ENCODE measurements at regions not wholly inside any gene's neighbourhood (a gene's known extent, or its start where the extent isn't known, plus 50 kb on each side); places are given as distances from the start of the nearest gene placed in this dataset.
"Not testable (repeated sequence)": the region's sequence is repeated elsewhere in the genome, so short reads cannot be mapped to it uniquely, and the experiment has no call there.

DNA sequence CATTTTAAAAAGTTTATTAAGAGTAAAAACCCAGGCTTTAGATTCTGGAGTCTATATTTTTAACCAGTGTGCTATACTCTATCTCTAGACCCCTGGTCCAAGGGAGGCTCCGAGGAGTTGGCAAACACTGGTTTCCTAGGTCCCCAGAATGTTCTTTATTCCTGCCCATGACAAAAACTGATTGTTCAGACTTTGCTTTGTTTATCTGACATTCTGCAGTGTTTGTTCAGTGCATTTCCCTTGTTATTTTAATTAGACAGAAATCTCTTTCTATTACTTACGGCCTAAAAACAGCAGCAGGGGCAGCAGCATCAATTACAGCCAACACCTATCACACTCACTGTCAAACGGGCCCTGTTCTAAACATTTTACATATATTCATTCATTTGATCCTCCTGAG lies 2011.6 kb upstream of the WWC1 start:
- H3K4me1 ChIP-seq (ENCODE audit: insufficient read depth, low read length), result no peaks in the 10 kb centered on the region
- no peaks in the 10 kb centered on the region for H3K9me3 ChIP-seq (ENCODE audit: control insufficient read depth in 1 of 2, low read length in 2 of 2)
- no peaks in the 10 kb centered on the region for H3K27me3 Mint-ChIP-seq
- H3K9me3 Mint-ChIP-seq, result peaks cover 0 to 21% (median 4%) of the 10 kb centered on the region in 8 donors
- H3K36me3 ChIP-seq (ENCODE audit: insufficient read depth, low read length), result no peaks in the 10 kb centered on the region
- no peak overlapping the region for H3K27ac ChIP-seq (ENCODE audit: low read depth, low read length)
- H3K27me3 ChIP-seq (ENCODE audit: insufficient read depth, low read length), result no peaks in the 10 kb centered on the region
- no peaks in the 10 kb centered on the region for H3K4me1 Mint-ChIP-seq
- CTCF ChIA-PET (ENCODE audit: partially characterized antibody), result no interaction called here
- no peak for DNase-seq
- H3K36me3 Mint-ChIP-seq, result no peaks in the 10 kb centered on the region
- intact Hi-C loops (cut with micrococcal nuclease), result no loop called here
- H3K4me3 ChIP-seq (ENCODE audit: low read length in 2 of 2), result no peak overlapping the region
- POLR2A ChIA-PET (ENCODE audit: partially characterized antibody), result no interaction called here
- H3K27ac Mint-ChIP-seq, result no peak overlapping the region
- H3K4me3 Mint-ChIP-seq, result no peak overlapping the region

- no peaks in the 10 kb centered on the region for H3K36me3 ChIP-seq (ENCODE audit: insufficient read depth, low read length)
- no peaks in the 10 kb centered on the region for H3K4me1 ChIP-seq (ENCODE audit: insufficient read depth, low read length)
- POLR2A ChIA-PET (ENCODE audit: partially characterized antibody), result no interaction called here
- H3K4me3 Mint-ChIP-seq, result no peak overlapping the region
- no peak for DNase-seq
- H3K9me3 Mint-ChIP-seq, result peaks cover 0 to 21% (median 3%) of the 10 kb centered on the region in 8 donors
- H3K36me3 Mint-ChIP-seq, result no peaks in the 10 kb centered on the region
- H3K9me3 ChIP-seq (ENCODE audit: control insufficient read depth in 1 of 2, low read length in 2 of 2), result no peaks in the 10 kb centered on the region
- intact Hi-C loops (cut with micrococcal nuclease), result no loop called here
- H3K27ac Mint-ChIP-seq, result no peak overlapping the region
- no peak overlapping the region for H3K27ac ChIP-seq (ENCODE audit: low read depth, low read length)
- no peaks in the 10 kb centered on the region for H3K27me3 Mint-ChIP-seq
- H3K4me1 Mint-ChIP-seq, result no peaks in the 10 kb centered on the region
- no peak overlapping the region for H3K4me3 ChIP-seq (ENCODE audit: low read length in 2 of 2)
- CTCF ChIA-PET (ENCODE audit: partially characterized antibody), result no interaction called here
- H3K27me3 ChIP-seq (ENCODE audit: insufficient read depth, low read length), result no peaks in the 10 kb centered on the region
Measured at GRCh38 chr5:166281433-166281832, 2010.0 kb upstream of the WWC1 start.

- Histone ChIP-seq H3K4me1 (ENCODE audit: insufficient read depth, low read length) (no peaks in the 10 kb centered on the region), H3K36me3 (ENCODE audit: insufficient read depth, low read length) (no peaks in the 10 kb centered on the region), H3K27me3 (ENCODE audit: insufficient read depth, low read length) (no peaks in the 10 kb centered on the region), H3K4me3 (ENCODE audit: low read length in 2 of 2) (no peak overlapping the region), H3K27ac (ENCODE audit: low read depth, low read length) (no peak overlapping the region), H3K9me3 (ENCODE audit: control insufficient read depth in 1 of 2, low read length in 2 of 2) (no peaks in the 10 kb centered on the region)
- no peaks in the 10 kb centered on the region for H3K36me3 Mint-ChIP-seq
- H3K4me1 Mint-ChIP-seq, result no peaks in the 10 kb centered on the region
- peaks cover 0 to 22% (median 3%) of the 10 kb centered on the region in 8 donors for H3K9me3 Mint-ChIP-seq
- CTCF ChIA-PET (ENCODE audit: partially characterized antibody), result no interaction called here
- intact Hi-C loops (cut with micrococcal nuclease), result no loop called here
- no peak for DNase-seq
- no peaks in the 10 kb centered on the region for H3K27me3 Mint-ChIP-seq
- POLR2A ChIA-PET (ENCODE audit: partially characterized antibody), result no interaction called here
- H3K4me3 Mint-ChIP-seq, result no peak overlapping the region
- H3K27ac Mint-ChIP-seq, result no peak overlapping the region
Measured at GRCh38 chr5:166282939-166283338, 2008.5 kb upstream of the WWC1 start.

GRCh38 chr5:166285361-166285760 lies 2006.1 kb upstream of the WWC1 start:
- Histone ChIP-seq H3K4me1 (ENCODE audit: insufficient read depth, low read length) (no peaks in the 10 kb centered on the region), H3K27me3 (ENCODE audit: insufficient read depth, low read length) (no peaks in the 10 kb centered on the region), H3K27ac (ENCODE audit: low read depth, low read length) (no peak overlapping the region), H3K4me3 (ENCODE audit: low read length in 2 of 2) (no peak overlapping the region), H3K9me3 (ENCODE audit: control insufficient read depth in 1 of 2, low read length in 2 of 2) (no peaks in the 10 kb centered on the region), H3K36me3 (ENCODE audit: insufficient read depth, low read length) (no peaks in the 10 kb centered on the region)
- Mint-ChIP-seq H3K27ac (no peak overlapping the region), H3K27me3 (no peaks in the 10 kb centered on the region), H3K4me3 (no peak overlapping the region), H3K9me3 (peaks cover 0 to 21% (median 1%) of the 10 kb centered on the region in 8 donors), H3K36me3 (no peaks in the 10 kb centered on the region), H3K4me1 (no peaks in the 10 kb centered on the region)
- DNase-seq, result no peak
- ChIA-PET POLR2A (ENCODE audit: partially characterized antibody) (no interaction called here), CTCF (ENCODE audit: partially characterized antibody) (no interaction called here)
- intact Hi-C loops (cut with micrococcal nuclease), result no loop called here

- no peak for DNase-seq
- Histone ChIP-seq H3K9me3 (ENCODE audit: control insufficient read depth in 1 of 2, low read length in 2 of 2) (no peaks in the 10 kb centered on the region), H3K27ac (ENCODE audit: low read depth, low read length) (no peak overlapping the region), H3K36me3 (ENCODE audit: insufficient read depth, low read length) (no peaks in the 10 kb centered on the region), H3K27me3 (ENCODE audit: insufficient read depth, low read length) (no peaks in the 10 kb centered on the region), H3K4me1 (ENCODE audit: insufficient read depth, low read length) (no peaks in the 10 kb centered on the region), H3K4me3 (ENCODE audit: low read length in 2 of 2) (no peak overlapping the region)
- ChIA-PET POLR2A (ENCODE audit: partially characterized antibody) (no interaction called here), CTCF (ENCODE audit: partially characterized antibody) (no interaction called here)
- intact Hi-C loops (cut with micrococcal nuclease), result no loop called here
- Mint-ChIP-seq H3K4me3 (no peak overlapping the region), H3K4me1 (no peaks in the 10 kb centered on the region), H3K36me3 (no peaks in the 10 kb centered on the region), H3K27ac (no peak overlapping the region), H3K9me3 (peaks cover 0 to 13% (median 3%) of the 10 kb centered on the region in 8 donors), H3K27me3 (no peaks in the 10 kb centered on the region)
Measured at GRCh38 chr5:166286832-166287231, 2004.6 kb upstream of the WWC1 start.

DNA sequence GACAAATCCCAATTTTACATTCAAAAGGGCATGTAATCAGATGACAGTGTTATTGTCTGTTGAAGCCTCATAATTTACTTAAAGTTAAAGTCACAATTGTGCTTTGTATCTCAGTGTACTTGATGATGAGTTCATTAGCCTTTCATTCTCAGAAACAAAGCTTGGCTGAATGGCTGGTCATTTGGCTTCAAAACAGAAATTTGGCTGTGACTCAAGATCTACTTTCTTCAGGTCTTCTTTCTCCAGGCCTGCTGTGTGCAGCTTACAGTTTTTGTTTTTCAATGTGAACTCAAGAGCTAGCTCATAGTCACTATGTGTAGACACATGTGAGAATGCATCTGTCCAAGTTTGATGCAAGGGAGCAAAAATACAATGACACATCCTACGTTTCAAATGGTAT lies 2003.6 kb upstream of the WWC1 start:
- Mint-ChIP-seq H3K27me3 (no peaks in the 10 kb centered on the region), H3K36me3 (no peaks in the 10 kb centered on the region), H3K27ac (no peak overlapping the region), H3K9me3 (peaks cover 0 to 12% (median 3%) of the 10 kb centered on the region in 8 donors), H3K4me1 (no peaks in the 10 kb centered on the region), H3K4me3 (no peak overlapping the region)
- H3K4me1 ChIP-seq (ENCODE audit: insufficient read depth, low read length), result no peaks in the 10 kb centered on the region
- ChIA-PET POLR2A (ENCODE audit: partially characterized antibody) (no interaction called here), CTCF (ENCODE audit: partially characterized antibody) (no interaction called here)
- H3K27ac ChIP-seq (ENCODE audit: low read depth, low read length), result no peak overlapping the region
- no peaks in the 10 kb centered on the region for H3K36me3 ChIP-seq (ENCODE audit: insufficient read depth, low read length)
- no peaks in the 10 kb centered on the region for H3K9me3 ChIP-seq (ENCODE audit: control insufficient read depth in 1 of 2, low read length in 2 of 2)
- H3K27me3 ChIP-seq (ENCODE audit: insufficient read depth, low read length), result no peaks in the 10 kb centered on the region
- no peak for DNase-seq
- no peak overlapping the region for H3K4me3 ChIP-seq (ENCODE audit: low read length in 2 of 2)
- intact Hi-C loops (cut with micrococcal nuclease), result no loop called here

GRCh38 chr5:166291800-166292199 lies 1999.6 kb upstream of the WWC1 start:
- H3K27ac ChIP-seq (ENCODE audit: low read depth, low read length); H3K4me3 Mint-ChIP-seq; H3K36me3 ChIP-seq (ENCODE audit: insufficient read depth, low read length); H3K36me3 Mint-ChIP-seq; H3K9me3 ChIP-seq (ENCODE audit: control insufficient read depth in 1 of 2, low read length in 2 of 2); H3K27me3 Mint-ChIP-seq; H3K9me3 Mint-ChIP-seq; H3K27ac Mint-ChIP-seq; H3K4me1 Mint-ChIP-seq; intact Hi-C loops (cut with micrococcal nuclease); H3K27me3 ChIP-seq (ENCODE audit: insufficient read depth, low read length); POLR2A ChIA-PET (ENCODE audit: partially characterized antibody); CTCF ChIA-PET (ENCODE audit: partially characterized antibody); DNase-seq; H3K4me3 ChIP-seq (ENCODE audit: low read length in 2 of 2); H3K4me1 ChIP-seq (ENCODE audit: insufficient read depth, low read length): not testable (repeated sequence)

DNA sequence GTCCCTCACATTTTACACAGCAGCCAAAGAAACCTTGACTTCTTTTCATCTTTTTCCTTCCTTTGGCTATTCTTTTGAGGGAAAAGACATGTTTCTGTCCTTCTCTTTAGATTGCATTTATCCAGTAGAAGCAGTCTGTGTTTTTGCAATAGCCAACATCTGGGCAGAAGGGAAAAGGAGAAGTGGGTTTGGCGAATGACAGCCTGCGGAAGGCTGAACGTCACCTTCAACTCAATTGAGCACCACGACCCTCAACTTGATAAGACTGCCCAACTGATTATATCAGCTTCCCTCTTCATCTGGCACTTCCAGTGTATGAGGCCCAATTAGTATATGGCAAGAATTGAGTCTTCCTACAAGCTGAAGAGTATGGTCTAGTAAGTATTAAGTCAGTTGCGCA lies 1997.6 kb upstream of the WWC1 start:
- ChIA-PET CTCF (ENCODE audit: partially characterized antibody) (no interaction called here), POLR2A (ENCODE audit: partially characterized antibody) (no interaction called here)
- Mint-ChIP-seq H3K27me3 (no peaks in the 10 kb centered on the region), H3K4me3 (no peak overlapping the region), H3K27ac (no peak overlapping the region), H3K36me3 (no peaks in the 10 kb centered on the region), H3K9me3 (peaks cover 0 to 13% (median 5%) of the 10 kb centered on the region in 8 donors), H3K4me1 (no peaks in the 10 kb centered on the region)
- Histone ChIP-seq H3K27me3 (ENCODE audit: insufficient read depth, low read length) (no peaks in the 10 kb centered on the region), H3K36me3 (ENCODE audit: insufficient read depth, low read length) (no peaks in the 10 kb centered on the region), H3K27ac (ENCODE audit: low read depth, low read length) (no peak overlapping the region), H3K4me1 (ENCODE audit: insufficient read depth, low read length) (no peaks in the 10 kb centered on the region), H3K9me3 (ENCODE audit: control insufficient read depth in 1 of 2, low read length in 2 of 2) (no peaks in the 10 kb centered on the region), H3K4me3 (ENCODE audit: low read length in 2 of 2) (no peak overlapping the region)
- DNase-seq, result no peak
- intact Hi-C loops (cut with micrococcal nuclease), result no loop called here

All from CD4-positive, alpha-beta memory T cell (primary cell).